ENCODE measurements at regions not wholly inside any gene's neighbourhood (a gene's known extent, or its start where the extent isn't known, plus 50 kb on each side); places are given as distances from the start of the nearest gene placed in this dataset.
"Not testable (repeated sequence)": the region's sequence is repeated elsewhere in the genome, so short reads cannot be mapped to it uniquely, and the experiment has no call there.

DNA sequence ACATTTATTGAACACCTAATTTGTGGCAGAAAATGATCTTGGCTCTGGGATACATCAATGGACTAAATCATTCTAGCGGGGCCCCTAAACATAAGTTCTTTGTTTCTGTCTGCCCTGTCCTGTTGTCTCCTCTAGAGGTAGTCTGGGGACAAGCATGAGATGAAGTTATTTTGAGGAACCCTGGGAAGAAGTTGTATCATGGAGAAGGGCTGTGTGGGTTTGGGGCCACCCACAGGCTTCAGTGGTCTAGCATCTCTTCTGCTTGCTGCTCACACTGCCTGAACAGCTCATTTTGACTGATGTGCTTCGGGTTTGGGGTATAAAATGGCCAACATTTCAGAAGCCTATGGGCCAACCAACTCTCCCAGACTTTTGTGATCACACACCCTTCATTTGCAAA, 50.3 kb upstream of the OSBPL11 start:
- no peak for DNase-seq (ENCODE audit: low read depth)

DNA sequence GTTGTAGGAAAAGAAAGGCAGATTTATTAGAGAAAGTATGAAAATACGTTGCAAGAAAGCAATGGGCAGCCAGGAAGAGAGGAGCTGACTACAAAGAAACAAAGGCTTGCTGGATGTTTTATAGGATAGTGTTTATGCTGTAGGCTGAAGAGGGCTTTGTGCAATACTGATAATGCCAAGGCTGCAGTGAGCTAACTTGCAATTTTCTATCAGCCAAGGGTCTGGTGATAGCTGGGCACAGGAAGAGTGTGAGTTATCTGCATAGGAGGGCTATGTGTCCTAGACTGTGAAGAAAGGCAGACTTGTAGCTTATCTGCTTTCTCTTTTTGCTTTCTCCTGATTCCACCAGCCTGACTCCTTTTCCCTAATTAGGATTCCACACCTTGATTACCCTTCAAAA, 51.3 kb upstream of the OSBPL11 start:
- DNase-seq (ENCODE audit: low read depth): no peak

DNA sequence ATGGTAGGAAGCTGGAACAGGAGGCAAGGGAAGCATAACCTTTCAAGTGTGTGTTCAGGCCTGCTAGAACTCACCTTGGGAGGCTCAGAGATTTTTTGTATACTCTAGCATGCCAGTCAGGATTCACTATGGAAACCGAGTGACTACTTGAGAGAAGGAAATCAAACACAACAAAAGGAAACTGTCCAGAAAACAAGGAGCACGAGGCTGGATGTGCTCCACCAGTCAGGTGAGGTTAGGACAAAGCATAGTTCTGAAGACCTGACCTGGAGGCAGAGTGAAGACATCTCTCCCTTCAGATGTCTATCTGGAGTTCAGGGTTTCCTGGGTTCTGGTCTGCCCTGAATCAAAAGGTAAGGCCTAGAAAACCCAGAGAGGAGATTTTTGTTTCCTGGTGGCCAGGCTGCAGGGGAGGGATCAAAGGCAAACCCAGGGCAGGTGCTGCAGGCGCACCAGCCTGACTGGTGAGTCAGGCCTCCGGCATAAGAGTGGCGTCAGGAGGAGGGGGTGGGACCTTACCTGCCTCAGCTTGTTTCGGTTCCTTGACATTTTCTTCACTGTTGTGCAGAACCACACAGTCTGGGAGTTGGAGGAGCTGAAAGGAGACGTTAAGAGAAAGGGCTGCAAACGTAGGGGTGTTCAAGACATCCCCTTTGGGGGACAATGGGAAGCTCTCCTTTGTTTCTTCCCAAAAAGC, 52.2 kb upstream of the OSBPL11 start:
- DNase-seq (ENCODE audit: low read depth): no peak

DNA sequence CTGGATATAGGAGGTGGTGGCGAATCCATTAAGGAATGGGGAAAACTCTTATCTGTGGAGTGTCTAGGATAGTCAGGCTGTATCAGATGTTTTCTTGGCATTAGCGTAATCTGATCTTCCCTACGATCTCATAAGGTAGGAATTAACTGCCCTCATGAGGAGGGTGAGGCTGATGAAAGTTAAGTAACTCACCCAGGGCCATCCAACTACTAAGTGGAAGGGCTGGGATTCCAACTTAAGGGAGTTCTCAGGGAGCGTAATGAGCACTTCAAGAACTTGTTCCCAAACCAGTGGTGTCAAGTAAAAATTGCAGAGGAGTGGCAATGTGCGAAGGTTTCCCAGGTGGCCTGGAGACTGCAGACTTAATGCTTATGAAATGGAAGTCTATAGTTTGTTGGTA, 55.9 kb upstream of the OSBPL11 start:
- no peak for DNase-seq (ENCODE audit: low read depth)

DNA sequence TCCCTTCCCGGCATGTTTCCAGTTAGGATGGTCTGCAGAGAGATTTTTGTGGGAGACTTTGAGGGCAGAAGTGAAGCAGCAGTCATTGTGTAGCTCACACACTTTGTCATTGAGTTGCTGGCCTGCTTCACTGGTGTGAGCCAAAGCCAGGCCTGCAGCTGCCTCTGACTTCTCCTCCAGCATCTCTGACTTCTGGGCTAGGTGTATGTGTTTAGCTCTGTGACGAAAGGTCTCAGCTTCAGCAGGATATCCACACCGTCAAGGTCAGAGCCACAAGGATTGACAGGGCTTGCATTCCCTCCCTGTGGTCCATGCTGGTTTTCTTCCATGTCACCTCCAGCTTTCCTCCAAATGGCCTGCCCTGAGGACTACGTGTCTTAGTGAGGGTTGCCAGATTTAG, 57.1 kb upstream of the OSBPL11 start:
- DNase-seq (ENCODE audit: low read depth): no peak

DNA sequence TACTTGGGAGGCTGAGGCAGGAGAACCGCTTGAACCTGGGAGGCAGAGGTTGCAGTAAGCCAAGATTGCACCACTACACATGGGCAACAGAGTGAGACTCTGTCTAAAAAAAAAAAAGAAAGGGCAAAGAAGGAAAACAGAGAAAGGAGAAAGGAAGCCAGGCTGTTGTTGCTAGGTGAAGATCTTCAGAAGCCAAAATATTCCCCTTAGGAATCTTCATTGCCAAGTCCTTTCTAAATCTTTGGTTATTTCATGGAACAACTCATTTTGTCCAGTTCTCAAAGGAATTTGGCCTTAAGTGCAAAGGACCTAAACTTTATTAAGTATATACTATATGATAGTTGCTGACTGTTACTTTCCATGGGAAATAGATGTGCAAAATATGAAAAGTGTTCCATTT, 59.2 kb upstream of the OSBPL11 start:
- DNase-seq (ENCODE audit: low read depth): no peak

DNA sequence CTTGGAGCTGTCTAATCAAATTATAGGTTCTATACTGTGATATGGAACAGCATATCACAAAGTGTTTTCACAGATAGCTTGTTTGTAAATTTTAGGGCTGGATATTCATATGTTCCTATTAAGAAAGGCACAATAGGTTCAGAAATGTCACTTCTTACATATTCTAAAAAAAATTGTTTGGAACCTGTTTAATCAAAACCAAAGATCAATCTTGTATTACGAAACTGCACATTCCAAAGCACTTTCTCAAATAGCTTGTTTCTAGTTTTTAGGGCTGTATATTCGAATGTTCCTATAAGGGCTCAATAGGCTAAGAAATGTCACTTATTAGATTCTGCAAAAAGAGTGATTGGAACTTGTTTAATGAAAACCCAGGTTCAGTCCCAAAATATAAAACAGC, 67.4 kb upstream of the OSBPL11 start:
- no peak for DNase-seq (ENCODE audit: low read depth)

DNA sequence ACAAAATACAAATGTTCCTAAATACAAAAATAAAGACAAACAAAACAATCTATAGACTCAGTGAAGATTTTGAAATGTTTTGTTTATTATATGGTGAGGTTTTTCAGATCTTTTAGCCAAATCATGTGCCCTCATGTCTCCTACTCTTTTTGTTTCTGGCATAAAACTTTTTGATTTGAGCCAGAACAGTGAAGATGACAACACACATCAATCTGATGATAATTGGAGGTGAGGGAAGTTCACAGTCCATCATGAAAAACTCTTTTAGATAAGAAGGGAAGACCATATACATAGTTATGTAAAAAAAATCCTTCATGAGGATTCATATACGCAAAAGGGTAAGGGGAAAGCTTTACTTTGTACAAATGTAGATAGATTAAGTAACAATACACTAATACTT, 75.1 kb upstream of the OSBPL11 start:
- no peak for DNase-seq (ENCODE audit: low read depth)

DNA sequence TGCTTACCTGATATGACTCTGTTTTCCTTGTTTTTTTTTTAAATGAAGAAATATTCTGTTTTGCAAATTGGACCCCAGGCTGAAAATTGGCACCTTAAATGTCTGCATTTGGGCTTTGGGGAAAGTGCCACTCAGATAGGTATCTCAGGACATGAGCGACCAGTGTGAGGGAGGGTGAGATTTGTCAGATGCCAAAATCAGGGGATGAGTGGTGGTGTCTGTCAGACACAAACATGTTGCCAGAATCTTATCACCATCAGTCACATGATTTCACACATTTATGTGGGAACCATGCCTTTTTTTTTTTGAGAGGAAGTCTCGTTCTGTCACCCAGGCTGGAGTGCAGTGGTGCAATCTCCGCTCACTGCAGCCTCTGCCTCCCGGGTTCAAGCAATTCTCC, 75.6 kb upstream of the OSBPL11 start:
- DNase-seq (ENCODE audit: low read depth): no peak

DNA sequence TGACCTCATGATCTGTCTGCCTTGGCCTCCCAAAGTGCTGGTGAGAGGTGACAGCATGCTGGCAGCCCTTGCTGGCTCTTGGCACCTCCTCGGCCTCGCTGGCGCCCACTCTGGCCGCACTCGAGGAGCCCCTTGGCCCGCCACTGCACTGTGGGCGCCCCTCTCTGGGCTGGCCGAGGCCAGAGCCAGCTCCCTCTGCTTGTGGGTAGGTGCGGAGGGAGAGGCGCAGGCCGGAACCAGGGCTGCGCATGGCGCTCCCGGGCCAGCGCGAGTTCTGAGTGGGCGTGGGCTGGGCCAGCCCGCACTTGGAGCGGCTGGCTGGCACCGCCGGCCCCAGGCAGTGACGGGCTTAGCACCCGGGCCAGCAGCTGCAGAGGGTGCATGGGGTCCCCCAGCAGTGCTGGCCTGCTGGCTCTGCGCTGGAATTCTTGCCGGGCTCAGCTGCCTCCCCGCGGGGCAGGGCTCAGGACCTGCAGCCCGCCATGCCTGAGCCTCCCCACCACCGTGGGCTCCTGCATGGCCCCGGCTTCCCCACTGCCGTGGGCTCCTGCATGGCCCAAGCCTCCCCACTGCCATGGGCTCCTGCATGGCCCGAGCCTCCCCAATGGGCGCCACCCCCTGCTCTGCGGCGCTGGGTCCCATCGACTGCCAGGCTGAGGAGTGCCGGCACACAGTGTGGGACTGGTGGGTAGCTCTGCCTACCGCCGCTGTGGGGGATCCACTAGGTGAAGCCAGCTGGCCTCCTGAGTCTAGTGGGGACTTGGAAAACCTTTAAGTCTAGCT, 76.4 kb upstream of the OSBPL11 start:
- DNase-seq (ENCODE audit: low read depth): no peak

DNA sequence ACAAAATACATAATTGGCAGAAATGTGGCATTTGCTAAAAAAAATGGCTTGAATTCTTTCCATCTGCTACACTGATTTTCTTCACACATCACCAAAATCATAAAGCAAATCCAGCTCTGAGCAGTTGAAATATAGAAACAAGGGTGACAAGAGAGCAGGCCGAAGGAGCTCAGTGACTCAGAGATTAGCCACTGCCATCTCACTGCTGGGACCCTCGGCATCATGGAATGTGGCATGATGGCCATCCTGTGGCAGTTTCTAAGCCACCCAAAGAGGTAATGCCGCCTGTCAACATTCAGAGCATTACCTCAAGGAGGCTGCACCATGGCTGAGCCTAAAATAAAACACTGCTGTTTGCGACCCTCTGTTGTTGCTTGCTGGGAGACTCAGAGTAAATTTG, 80.5 kb upstream of the OSBPL11 start:
- no peak for DNase-seq (ENCODE audit: low read depth)

DNA sequence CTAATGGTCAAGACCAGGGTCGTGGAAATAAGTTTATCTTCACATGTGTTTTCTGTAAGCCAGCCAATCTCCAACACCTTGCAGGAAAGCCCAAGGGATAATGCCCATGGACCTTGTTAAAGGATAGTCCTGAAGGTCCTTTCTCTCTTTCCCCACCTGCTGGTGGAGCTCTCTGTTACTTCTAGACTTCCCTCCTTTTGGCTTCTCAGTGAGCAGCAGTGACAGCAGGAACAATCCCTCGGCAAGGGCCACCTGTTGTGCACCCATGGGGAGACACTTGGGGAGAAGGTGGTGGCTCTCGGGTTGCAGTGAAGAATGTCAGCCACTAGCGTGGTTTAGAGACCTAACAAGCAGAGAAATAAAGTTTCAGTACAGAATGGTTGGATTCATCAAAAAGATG, 84.0 kb upstream of the OSBPL11 start:
- DNase-seq (ENCODE audit: low read depth): no peak

DNA sequence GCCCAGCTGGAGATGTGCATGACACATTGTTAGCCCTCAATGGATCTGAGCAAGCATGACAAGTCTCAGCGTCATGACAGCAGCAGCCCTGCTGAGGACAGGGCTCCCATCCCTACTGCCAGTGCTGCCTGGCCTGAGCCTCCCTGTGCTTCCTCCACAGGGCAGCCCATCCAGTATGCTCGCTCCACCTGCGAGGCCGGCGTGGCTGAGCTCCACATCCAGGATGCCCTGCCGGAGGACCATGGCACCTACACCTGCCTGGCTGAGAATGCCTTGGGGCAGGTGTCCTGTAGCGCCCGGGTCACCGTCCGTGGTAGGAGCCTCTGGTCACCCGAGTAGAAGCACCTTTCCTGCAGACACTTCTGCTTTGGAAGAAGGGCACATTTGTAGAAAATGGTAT, 85.8 kb upstream of the OSBPL11 start:
- no peak for DNase-seq (ENCODE audit: low read depth)

DNA sequence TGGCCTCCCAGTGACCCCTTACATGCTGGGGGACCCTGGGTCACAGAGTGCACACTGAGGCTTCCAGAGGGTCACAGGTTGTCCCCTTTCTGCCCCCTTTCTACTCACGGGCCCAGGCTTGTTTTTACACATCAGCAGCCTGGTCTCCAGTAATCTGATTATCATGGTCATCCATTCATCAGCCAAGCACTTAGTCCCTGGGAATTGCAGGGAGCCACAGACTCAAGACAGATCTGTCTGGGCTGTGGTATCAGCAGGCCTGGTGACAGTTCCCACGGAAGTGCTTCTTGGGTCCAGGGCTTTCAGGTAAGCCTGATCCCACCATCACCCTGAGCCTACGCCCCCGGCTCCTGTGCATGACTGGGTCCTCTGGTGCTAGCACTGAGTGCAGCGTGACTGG, 86.6 kb upstream of the OSBPL11 start:
- DNase-seq (ENCODE audit: low read depth): not testable (repeated sequence)

DNA sequence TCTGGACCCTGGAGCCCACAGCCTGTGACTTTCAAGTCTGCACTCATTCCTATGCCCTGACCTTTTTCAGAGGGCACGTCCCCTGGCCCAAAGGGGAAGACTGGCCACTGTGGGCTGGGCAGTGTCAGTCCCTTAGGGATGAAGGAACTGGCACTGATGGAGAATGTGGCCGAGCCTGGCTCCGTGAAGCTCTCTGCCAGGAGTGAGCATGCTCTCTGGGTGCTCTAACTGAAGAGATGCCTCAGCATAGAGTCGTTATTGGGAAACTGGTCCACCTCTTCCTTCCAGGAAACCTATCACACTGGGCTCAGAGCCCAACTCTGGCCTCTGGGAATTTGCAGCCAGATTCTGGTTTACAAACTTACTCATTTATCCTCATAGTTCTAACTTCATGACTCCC, 87.3 kb upstream of the OSBPL11 start:
- not testable (repeated sequence) for DNase-seq (ENCODE audit: low read depth)

DNA sequence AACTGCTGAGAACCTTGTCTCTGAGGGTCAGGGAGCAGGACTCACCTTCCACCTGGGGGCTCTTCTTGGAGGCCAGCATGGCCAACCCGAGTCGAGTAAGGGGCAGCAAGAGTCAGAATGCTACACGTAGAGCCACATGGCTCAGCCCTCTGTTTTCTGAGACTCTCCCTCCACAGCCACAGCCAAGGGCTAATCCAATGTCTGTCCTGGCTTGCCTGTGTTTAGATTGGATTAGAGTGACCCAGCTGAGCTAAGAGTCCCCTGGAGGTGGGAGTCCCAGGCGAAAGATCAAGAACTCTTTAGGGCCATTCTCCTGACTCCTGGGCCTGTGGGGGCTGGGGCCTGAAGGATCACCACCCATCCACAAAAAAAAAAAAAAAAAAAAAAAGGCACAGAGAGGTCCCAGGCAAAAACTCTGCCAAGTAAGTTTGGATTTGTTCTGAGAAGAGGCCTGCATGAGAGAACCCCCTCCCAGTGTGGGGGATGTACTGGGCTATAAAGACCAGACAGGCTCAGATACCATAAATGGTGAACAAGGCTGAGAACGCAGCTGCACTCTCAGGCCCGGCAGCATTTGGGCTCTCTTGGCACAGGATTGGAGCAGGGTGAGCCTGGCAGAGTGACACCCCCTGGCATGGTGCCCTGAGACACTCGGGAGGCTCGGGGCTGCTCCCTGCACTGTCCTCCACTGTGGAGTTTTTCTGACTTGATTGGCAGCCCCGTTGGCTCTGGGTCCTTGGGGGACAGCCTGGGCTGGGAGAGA, 88.0 kb upstream of the OSBPL11 start:
- DNase-seq (ENCODE audit: low read depth): no peak

DNA sequence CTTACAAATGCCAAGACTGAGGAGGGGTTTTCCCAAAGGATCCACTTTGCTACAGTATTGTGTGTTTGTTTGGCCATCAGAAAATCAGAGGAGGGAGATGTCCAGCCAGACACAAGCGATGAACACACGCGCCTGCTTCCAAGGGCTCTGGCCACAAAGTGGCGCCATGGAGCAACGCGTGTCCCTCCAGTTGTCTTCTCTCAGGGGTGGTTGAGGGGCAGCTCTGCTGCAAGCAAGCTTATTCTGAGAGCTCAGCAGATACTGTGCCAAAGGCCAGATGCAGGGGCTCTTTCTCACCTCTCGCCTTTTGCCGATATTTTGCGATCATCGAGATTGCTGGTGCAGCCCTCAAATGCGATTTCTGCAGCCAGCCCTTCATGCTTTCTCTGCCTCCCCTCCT, 88.9 kb upstream of the OSBPL11 start:
- DNase-seq (ENCODE audit: low read depth): no peak

DNA sequence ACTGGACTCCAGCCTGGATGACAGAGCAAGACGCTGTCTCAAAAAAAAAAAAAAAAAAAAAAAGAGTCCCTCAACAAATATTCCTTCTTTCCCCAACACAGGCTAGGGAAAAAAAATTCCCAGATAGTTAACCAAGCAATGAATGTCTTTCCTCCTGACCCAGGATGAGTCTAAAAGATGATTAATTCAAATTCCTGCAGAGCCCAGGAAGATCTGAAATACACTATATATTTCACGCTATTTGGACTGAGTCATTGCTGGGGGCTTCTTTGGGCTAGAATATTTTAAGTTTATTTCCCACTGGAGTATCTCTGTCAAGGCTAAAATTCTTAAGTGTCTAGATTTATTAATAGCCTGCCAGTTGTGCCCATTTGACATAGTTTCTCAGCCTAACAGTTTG, 90.4 kb upstream of the OSBPL11 start:
- not testable (repeated sequence) for DNase-seq (ENCODE audit: low read depth)

DNA sequence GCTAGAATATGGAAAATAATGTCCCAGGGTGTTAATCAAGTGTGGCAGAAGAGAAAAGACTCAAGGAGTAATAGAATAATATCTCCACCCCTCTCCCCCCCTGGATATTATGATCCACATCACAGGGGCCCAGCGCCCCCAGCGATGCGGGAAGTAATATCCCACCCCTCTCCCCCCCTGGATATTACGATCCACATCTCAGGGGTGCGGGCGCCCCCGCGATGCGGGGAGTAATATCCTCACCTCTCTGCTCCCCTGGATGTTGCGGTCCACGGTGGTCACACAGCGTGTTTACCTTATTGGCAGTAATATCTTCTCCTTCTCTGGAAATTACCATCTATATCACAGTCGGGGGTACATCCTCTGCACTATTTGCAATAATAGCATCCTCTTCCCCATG, 97.1 kb upstream of the OSBPL11 start:
- DNase-seq (ENCODE audit: low read depth): no peak

DNA sequence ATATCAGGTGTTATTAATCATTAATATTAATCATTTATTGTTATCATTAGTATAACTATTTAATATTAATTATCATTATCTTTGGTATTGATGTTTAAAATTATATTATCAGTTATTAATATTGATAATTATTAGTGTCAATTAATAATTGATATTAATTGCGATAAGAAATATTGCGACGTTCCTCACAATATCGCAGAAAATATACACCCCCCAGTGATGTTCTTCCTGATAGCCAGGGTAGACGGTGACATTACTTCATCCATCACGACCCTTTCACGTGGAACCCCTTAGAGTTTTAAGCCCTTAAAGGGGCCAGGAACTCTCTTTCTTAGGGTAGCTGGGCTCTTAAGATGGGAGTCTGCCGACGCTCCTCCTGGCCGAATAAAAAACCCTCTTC, 98.6 kb upstream of the OSBPL11 start:
- no peak for DNase-seq (ENCODE audit: low read depth)

DNA sequence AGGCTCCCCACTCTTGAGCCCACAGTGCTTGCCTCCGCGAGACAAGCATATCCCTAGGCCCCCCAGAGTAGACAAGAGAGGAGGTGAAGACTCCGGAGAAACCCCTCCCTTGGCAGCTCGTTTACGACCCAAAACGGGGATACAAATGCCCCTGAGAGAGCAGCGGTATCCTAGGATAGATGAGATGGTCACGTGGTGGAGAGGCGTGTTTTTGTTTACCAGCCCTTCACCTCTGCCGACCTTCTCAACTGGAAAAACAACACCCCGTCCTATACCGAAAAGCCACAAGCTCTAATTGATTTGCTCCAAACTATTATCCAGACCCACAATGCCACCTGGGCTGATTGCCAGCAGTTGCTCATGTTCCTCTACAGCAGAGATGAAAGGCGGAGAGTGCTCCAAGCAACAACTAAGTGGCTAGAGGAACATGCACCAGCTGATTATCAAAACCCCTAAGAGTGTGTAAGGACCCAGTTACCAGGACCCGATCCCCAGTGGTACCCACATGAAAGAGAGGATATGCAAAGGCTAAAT, 99.5 kb upstream of the OSBPL11 start:
- DNase-seq (ENCODE audit: low read depth): no peak

DNA sequence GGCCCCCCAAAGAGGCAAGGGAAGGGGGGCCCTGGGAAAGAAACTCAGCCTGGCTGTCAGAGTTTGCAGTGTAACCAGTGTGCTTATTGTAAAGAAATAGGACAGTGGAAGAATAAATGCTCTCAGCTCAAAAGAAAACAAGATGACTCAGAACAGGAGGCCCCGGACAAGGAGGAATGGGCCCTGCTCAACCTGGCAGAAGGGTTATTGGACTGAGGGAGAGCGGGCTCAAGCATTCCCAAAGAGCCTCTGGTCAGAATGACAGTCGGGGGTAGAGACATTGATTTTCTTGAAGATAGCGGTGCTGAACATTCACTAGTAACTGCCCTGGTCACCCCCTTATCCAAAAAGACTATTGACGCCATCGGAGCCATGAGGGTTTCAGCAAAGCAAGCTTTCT, 100.4 kb upstream of the OSBPL11 start:
- no peak for DNase-seq (ENCODE audit: low read depth)

DNA sequence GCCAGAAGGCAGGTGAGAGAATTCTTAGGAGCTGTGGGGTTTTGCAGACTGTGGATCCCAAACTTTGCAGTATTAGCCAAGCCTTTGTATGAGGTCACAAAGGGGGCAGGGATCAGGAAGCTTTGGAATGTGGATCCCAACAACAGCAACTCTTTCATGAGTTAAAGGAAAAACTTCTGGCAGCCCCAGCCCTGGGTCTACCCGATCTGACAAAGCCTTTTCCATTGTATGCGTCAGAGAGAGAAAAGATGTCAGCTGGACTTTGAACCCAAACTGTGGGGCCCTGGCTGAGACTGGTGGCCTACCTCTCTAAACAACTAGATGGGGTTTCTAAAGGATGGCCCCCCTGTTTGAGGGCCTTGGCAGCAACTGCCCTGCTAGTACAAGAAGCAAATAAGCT, 101.8 kb upstream of the OSBPL11 start:
- DNase-seq (ENCODE audit: low read depth): not testable (repeated sequence)
